ENCODE measurements at regions not wholly inside any gene's neighbourhood (a gene's known extent, or its start where the extent isn't known, plus 50 kb on each side); places are given as distances from the start of the nearest gene placed in this dataset.
A peak's percentile ranks its signal among the peaks of the same experiment; 100 is the strongest.

DNA sequence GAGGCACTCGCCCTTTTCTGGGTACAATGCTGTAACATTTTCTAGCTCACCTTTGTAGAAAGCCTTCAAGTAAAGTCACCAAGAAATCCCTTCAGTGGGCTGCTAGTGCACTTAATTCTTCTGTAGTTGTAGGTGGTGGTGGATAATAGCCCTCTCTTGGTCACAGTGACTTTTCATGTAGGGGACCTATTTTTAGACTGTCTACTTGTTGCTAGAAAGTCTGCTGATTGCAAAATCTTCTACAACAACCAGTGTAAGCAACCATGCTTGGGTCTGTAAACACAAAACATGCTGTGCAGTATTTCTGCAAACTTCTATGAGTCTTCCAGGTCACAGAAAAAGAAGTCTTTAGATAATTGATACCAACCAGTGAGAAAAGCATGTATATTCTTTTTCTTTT lies 55.6 kb downstream of the PBDC1 start:
- Mint-ChIP-seq H3K27me3 (ENCODE audit: low read depth) (peaks cover 28% of the 10 kb centered on the region), H3K36me3 (ENCODE audit: insufficient read depth in 2 of 2) (peaks cover 0 to 1% of the 10 kb centered on the region in 2 donors), H3K9me3 (peaks cover 0 to 2% of the 10 kb centered on the region in 2 donors), H3K27ac (no peak overlapping the region), H3K4me1 (ENCODE audit: low read depth) (no peaks in the 10 kb centered on the region), H3K4me3 (no peak overlapping the region)
- no peak for DNase-seq
- ATAC-seq (replicated peaks in 1 of 2), result no peak

DNA sequence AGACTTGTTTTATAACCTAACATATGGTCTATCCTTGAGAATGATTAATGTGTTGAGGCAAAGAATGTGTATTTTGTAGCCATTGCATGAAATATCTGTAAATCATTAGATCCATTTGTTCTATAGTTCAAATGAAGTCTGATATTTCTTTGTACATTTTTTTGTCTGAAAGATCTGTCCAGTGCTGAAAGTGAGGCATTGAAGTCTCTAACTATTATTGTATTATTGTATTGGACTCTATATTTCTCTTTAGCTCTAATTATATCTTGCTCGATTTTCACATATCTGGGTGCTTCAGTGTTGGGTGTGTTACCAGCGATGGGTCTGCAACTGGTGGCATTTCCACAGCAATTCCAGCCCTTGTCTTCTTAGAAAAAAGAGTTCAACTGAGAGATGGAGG lies 76.0 kb downstream of the PBDC1 start:
- ATAC-seq (replicated peaks in 1 of 2), result no peak
- no peak overlapping the region for H3K27ac Mint-ChIP-seq
- DNase-seq, result no peak
- H3K27me3 Mint-ChIP-seq (ENCODE audit: low read depth), result peaks cover 21% of the 10 kb centered on the region
- H3K9me3 Mint-ChIP-seq, result no peaks in the 10 kb centered on the region
- H3K4me1 Mint-ChIP-seq (ENCODE audit: low read depth), result no peaks in the 10 kb centered on the region
- no peak overlapping the region for H3K4me3 Mint-ChIP-seq
- H3K36me3 Mint-ChIP-seq (ENCODE audit: insufficient read depth in 2 of 2), result no peaks in the 10 kb centered on the region

DNA sequence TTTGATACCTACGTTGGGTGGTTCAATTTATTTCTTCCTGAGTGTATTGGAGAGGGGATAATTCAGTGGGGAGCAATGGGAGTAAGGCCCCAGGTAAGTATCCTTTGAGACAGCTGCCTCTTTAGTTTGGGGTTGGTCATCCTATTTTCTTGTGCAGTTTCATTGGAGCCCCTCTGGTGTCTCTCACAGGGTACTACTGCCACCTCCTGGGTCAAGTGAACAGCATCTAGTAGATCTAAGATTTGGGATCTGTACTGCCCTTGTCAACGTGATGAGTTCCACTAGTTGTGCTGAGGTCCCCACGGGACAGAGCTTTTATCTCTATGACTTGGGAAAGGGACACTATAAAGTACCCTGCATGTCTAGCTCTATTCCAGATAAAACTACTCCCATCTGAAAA lies 80.6 kb downstream of the PBDC1 start:
- H3K9me3 Mint-ChIP-seq, result no peaks in the 10 kb centered on the region
- DNase-seq (peak; percentile 36 to 43), ATAC-seq (replicated peaks in 1 of 2) (peak; percentile 80 to 91)
- H3K27me3 Mint-ChIP-seq (ENCODE audit: low read depth), result peaks cover 31% of the 10 kb centered on the region
- H3K4me1 Mint-ChIP-seq (ENCODE audit: low read depth), result no peaks in the 10 kb centered on the region
- H3K36me3 Mint-ChIP-seq (ENCODE audit: insufficient read depth in 2 of 2), result no peaks in the 10 kb centered on the region
- no peak overlapping the region for H3K4me3 Mint-ChIP-seq
- no peak overlapping the region for H3K27ac Mint-ChIP-seq

DNA sequence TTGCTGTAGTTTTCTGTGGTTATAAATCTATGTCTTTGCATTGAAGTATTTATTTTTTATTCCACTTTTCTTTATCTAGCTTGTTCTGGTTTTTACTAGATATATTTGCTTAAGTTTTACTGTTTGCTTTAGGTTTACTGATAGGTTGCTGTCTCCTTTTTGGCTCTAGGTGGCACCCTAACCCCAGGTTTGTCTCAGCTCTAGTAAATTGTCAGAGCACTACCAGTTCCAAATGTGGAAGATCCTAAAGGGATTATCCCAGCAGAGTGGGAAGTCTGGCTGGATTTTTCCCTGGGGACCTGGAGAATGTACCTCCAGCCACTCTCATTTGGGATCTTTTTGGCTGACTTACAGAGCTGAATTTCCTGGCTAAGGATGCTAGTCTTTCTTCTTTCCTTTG lies 106.1 kb downstream of the PBDC1 start:
- peaks cover 33% of the 10 kb centered on the region for H3K27me3 Mint-ChIP-seq (ENCODE audit: low read depth)
- no peak overlapping the region for H3K4me3 Mint-ChIP-seq
- DNase-seq (peak; percentile 21 to 33), ATAC-seq (replicated peaks in 1 of 2) (no peak)
- H3K27ac Mint-ChIP-seq, result no peak overlapping the region
- H3K4me1 Mint-ChIP-seq (ENCODE audit: low read depth), result no peaks in the 10 kb centered on the region
- H3K9me3 Mint-ChIP-seq, result no peaks in the 10 kb centered on the region
- H3K36me3 Mint-ChIP-seq (ENCODE audit: insufficient read depth in 2 of 2), result no peaks in the 10 kb centered on the region
